Right atrium auricular region (tissue), 2 donors: ENCODE measurements at regions not wholly inside any gene's neighbourhood (a gene's known extent, or its start where the extent isn't known, plus 50 kb on each side); places are given as distances from the start of the nearest gene placed in this dataset.

Experiments used
- DNase-seq: peaks from one replicate; pipeline ENCODE4 v3.0.0-alpha.2; 2019; ENCODE audit warnings: low spot score
- H3K27ac ChIP-seq, 2 donors: fragments of 200-600 bp; sonication (generic); 1 replicate in 1 of 2; 2 replicates in 1 of 2; pipeline ENCODE4 v1.5.1; 2016 to 2019
- H3K27me3 ChIP-seq, 2 donors: fragments of 200-600 bp; sonication (generic); one replicate each; pipeline versions ENCODE4 v1.5.1 to v1.6.0; 2017 to 2019
- H3K36me3 ChIP-seq: fragments of 200-600 bp; sonication (generic); one replicate; pipeline ENCODE4 v1.5.1; 2016
- H3K4me1 ChIP-seq, 2 donors: fragments of 200-600 bp; sonication (generic); one replicate each; pipeline versions ENCODE4 v1.5.1 to v1.6.0; 2017 to 2019
- H3K4me3 ChIP-seq, 2 donors: fragments of 200-600 bp; sonication (generic); 1 replicate in 1 of 2; 2 replicates in 1 of 2; pipeline ENCODE4 v1.5.1; 2017 to 2019; ENCODE audit warnings: mild to moderate bottlenecking in 1 of 2, moderate library complexity in 1 of 2
- H3K9me3 ChIP-seq, 2 donors: fragments of 200-600 bp; sonication (generic); one replicate each; pipeline ENCODE4 v1.5.1; 2019
- TF ChIP-seq, protein P1 (sequence below), 2 donors: fragments of 200-600 bp; sonication (generic); IDR thresholded peaks; one replicate each; pipeline ENCODE4 v1.5.1; 2019; ENCODE audit warnings: antibody characterized with exemption in 2 of 2

- TF ChIP-seq, protein P1, sequence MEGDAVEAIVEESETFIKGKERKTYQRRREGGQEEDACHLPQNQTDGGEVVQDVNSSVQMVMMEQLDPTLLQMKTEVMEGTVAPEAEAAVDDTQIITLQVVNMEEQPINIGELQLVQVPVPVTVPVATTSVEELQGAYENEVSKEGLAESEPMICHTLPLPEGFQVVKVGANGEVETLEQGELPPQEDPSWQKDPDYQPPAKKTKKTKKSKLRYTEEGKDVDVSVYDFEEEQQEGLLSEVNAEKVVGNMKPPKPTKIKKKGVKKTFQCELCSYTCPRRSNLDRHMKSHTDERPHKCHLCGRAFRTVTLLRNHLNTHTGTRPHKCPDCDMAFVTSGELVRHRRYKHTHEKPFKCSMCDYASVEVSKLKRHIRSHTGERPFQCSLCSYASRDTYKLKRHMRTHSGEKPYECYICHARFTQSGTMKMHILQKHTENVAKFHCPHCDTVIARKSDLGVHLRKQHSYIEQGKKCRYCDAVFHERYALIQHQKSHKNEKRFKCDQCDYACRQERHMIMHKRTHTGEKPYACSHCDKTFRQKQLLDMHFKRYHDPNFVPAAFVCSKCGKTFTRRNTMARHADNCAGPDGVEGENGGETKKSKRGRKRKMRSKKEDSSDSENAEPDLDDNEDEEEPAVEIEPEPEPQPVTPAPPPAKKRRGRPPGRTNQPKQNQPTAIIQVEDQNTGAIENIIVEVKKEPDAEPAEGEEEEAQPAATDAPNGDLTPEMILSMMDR (IDR thresholded peaks at IDR 0.05), result no peak
- H3K4me1 ChIP-seq, result peaks cover 0 to 11% of the 10 kb centered on the region in 2 donors
- peak overlapping the region; percentile 32 to 63 for H3K27ac ChIP-seq
- H3K27me3 ChIP-seq, result no peaks in the 10 kb centered on the region
- no peak overlapping the region for H3K4me3 ChIP-seq
- DNase-seq, result peak; percentile 64
- H3K36me3 ChIP-seq, result peaks cover 18% of the 10 kb centered on the region
- H3K9me3 ChIP-seq, result no peaks in the 10 kb centered on the region
Observed at GRCh38 chr6:25122001-25122400, 157.2 kb upstream of the CARMIL1 start.

GRCh38 chr6:25122622-25123237, 156.4 kb upstream of the CARMIL1 start:
- no peaks in the 10 kb centered on the region for H3K9me3 ChIP-seq
- peak overlapping the region; percentile 32 to 63 for H3K27ac ChIP-seq
- H3K4me3 ChIP-seq, result no peak overlapping the region
- no peaks in the 10 kb centered on the region for H3K27me3 ChIP-seq
- DNase-seq, result no peak
- H3K36me3 ChIP-seq, result peaks cover 18% of the 10 kb centered on the region
- TF ChIP-seq, protein P1 (IDR thresholded peaks at IDR 0.05), result no peak
- H3K4me1 ChIP-seq, result peaks cover 0 to 18% of the 10 kb centered on the region in 2 donors

GRCh38 chr6:25124216-25124715, 154.9 kb upstream of the CARMIL1 start:
- no peak overlapping the region for H3K4me3 ChIP-seq
- DNase-seq, result no peak
- peak overlapping the region in 1 of 2 donors; percentile 63 for H3K27ac ChIP-seq
- TF ChIP-seq, protein P1 (IDR thresholded peaks at IDR 0.05), result no peak
- no peaks in the 10 kb centered on the region for H3K27me3 ChIP-seq
- H3K9me3 ChIP-seq, result no peaks in the 10 kb centered on the region
- H3K4me1 ChIP-seq, result peaks cover 0 to 19% of the 10 kb centered on the region in 2 donors
- peaks cover 18% of the 10 kb centered on the region for H3K36me3 ChIP-seq

DNA sequence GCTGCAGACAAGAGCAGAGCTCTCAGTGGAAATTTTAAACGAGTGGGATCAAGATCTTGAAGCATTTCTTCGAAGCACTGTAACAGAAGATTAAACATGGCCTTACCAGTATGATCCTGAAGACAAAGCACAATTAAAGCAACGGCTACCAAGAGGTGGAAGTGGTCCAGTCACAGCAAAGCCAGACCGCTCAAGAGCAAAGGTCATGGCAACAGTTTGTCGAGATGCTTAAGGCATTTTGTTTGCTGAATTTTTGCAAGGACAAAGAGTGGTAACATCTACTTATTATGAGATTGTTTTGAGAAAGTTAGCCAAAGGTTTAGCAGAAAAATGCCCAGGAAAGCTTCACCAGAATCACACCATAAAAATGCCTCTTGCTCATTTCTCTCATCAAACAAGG, 153.4 kb upstream of the CARMIL1 start:
- peaks cover 18% of the 10 kb centered on the region for H3K36me3 ChIP-seq
- H3K4me3 ChIP-seq, result no peak overlapping the region
- peaks cover 0 to 21% of the 10 kb centered on the region in 2 donors for H3K4me1 ChIP-seq
- no peaks in the 10 kb centered on the region for H3K9me3 ChIP-seq
- H3K27ac ChIP-seq, result no peak overlapping the region
- H3K27me3 ChIP-seq, result no peaks in the 10 kb centered on the region
- no peak for DNase-seq
- TF ChIP-seq, protein P1 (IDR thresholded peaks at IDR 0.05), result no peak

DNA sequence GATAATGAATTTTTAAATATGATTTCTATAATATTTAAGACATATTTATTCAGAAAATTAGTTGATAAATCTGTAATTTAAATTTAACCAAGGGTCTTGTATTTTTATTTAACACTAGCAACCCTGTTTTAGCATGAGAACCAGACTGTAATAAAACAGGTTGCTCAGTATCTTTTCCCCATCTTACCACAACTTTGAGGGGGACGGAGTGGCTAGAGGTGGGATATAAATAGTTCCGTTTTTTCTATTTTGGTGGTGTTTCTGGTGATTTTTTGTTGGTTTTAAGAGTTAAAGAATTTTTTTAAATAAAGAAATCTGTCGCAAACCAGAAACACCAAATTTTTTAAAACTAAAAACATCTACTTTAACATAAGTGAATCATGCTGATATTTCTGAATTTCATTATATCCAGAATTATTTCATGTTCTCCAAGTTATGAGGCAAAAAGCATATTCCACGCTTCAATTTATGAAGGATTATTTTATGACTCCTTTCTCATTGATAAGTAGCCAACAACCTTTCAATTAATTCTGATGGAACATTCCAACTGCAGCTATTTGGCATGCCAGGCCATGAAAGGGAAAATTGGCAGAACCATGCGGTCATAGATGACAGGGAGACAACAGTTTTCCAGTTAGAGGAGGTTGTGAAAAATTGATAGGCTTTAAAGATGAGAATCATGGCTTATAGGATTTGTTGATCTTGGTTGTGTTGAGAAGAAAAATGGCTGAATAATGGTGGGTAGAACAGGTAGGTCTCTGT, 151.9 kb upstream of the CARMIL1 start:
- Histone ChIP-seq H3K9me3 (no peaks in the 10 kb centered on the region), H3K27ac (no peak overlapping the region), H3K4me1 (peaks cover 0 to 24% of the 10 kb centered on the region in 2 donors), H3K4me3 (no peak overlapping the region), H3K27me3 (no peaks in the 10 kb centered on the region), H3K36me3 (peaks cover 18% of the 10 kb centered on the region)
- TF ChIP-seq, protein P1 (IDR thresholded peaks at IDR 0.05), result no peak
- no peak for DNase-seq
